ENCODE measurements at regions not wholly inside any gene's neighbourhood (a gene's known extent, or its start where the extent isn't known, plus 50 kb on each side); places are given as distances from the start of the nearest gene placed in this dataset.

GRCh38 chr4:56252561-56253152 is 134.6 kb downstream of the AASDH start:
- Histone ChIP-seq H3K9me3 (no peaks in the 10 kb centered on the region), H3K27me3 (no peaks in the 10 kb centered on the region), H3K27ac (no peak overlapping the region), H3K4me3 (no peak overlapping the region), H3K4me1 (no peaks in the 10 kb centered on the region), H3K36me3 (no peaks in the 10 kb centered on the region)
- intact Hi-C loops (cut with DNase I), result no loop called here
- WGBS, 2 donors, result 54 to 79% methylated on average over 4 of the region's 4 CpGs
- DNase-seq (no peak), FAIRE-seq (no peak), ATAC-seq (no peak)
- TF ChIP-seq CTCF (IDR thresholded peaks at IDR 0.05), result no peak

- H3K36me3 ChIP-seq, result no peaks in the 10 kb centered on the region
- 69 to 85% methylated on average over 3 of the region's 3 CpGs for WGBS, 2 donors
- ATAC-seq (no peak), DNase-seq (no peak), FAIRE-seq (no peak)
- TF ChIP-seq CTCF (IDR thresholded peaks at IDR 0.05), result no peak
- H3K9me3 ChIP-seq, result no peaks in the 10 kb centered on the region
- no peak overlapping the region for H3K4me3 ChIP-seq
- no peaks in the 10 kb centered on the region for H3K27me3 ChIP-seq
- no peak overlapping the region for H3K27ac ChIP-seq
- intact Hi-C loops (cut with DNase I), result no loop called here
- H3K4me1 ChIP-seq, result no peaks in the 10 kb centered on the region
Measured at GRCh38 chr4:56251556-56251955, 135.7 kb downstream of the AASDH start.

- DNase-seq (no peak), ATAC-seq (no peak), FAIRE-seq (no peak)
- intact Hi-C loops (cut with DNase I), result no loop called here
- Histone ChIP-seq H3K27me3 (no peaks in the 10 kb centered on the region), H3K27ac (no peak overlapping the region), H3K4me1 (no peaks in the 10 kb centered on the region), H3K36me3 (no peaks in the 10 kb centered on the region), H3K4me3 (no peak overlapping the region), H3K9me3 (no peaks in the 10 kb centered on the region)
- no peak for TF ChIP-seq CTCF (IDR thresholded peaks at IDR 0.05)
- WGBS, 2 donors, result 72 to 84% methylated on average over 2 of the region's 2 CpGs
Measured at GRCh38 chr4:56250776-56251175, 136.5 kb downstream of the AASDH start.

- ATAC-seq (no peak), FAIRE-seq (no peak), DNase-seq (no peak)
- H3K4me3 ChIP-seq, result no peak overlapping the region
- no peaks in the 10 kb centered on the region for H3K27me3 ChIP-seq
- TF ChIP-seq CTCF (IDR thresholded peaks at IDR 0.05), result no peak
- H3K4me1 ChIP-seq, result peaks cover 0 to 9% (median 6%) of the 10 kb centered on the region in 3 donors
- H3K27ac ChIP-seq, result no peak overlapping the region
- no peaks in the 10 kb centered on the region for H3K36me3 ChIP-seq
- WGBS, 2 donors, result 72 to 73% methylated on average over 7 of the region's 7 CpGs
- intact Hi-C loops (cut with DNase I), result no loop called here
- no peaks in the 10 kb centered on the region for H3K9me3 ChIP-seq
Measured at GRCh38 chr4:56247646-56248045, 139.6 kb downstream of the AASDH start.

GRCh38 chr4:56246233-56246610 is 141.1 kb downstream of the AASDH start:
- intact Hi-C loops (cut with DNase I), result no loop called here
- FAIRE-seq (no peak), DNase-seq (no peak), ATAC-seq (no peak)
- Histone ChIP-seq H3K27ac (no peak overlapping the region), H3K27me3 (no peaks in the 10 kb centered on the region), H3K9me3 (no peaks in the 10 kb centered on the region), H3K4me1 (peaks cover 0 to 9% (median 6%) of the 10 kb centered on the region in 3 donors), H3K36me3 (no peaks in the 10 kb centered on the region), H3K4me3 (no peak overlapping the region)
- 69 to 78% methylated on average over 3 of the region's 3 CpGs for WGBS, 2 donors
- TF ChIP-seq CTCF (IDR thresholded peaks at IDR 0.05), result no peak

Measured in pancreas (tissue), 10 donors.